ENCODE measurements at regions not wholly inside any gene's neighbourhood (a gene's known extent, or its start where the extent isn't known, plus 50 kb on each side); places are given as distances from the start of the nearest gene placed in this dataset.

DNA sequence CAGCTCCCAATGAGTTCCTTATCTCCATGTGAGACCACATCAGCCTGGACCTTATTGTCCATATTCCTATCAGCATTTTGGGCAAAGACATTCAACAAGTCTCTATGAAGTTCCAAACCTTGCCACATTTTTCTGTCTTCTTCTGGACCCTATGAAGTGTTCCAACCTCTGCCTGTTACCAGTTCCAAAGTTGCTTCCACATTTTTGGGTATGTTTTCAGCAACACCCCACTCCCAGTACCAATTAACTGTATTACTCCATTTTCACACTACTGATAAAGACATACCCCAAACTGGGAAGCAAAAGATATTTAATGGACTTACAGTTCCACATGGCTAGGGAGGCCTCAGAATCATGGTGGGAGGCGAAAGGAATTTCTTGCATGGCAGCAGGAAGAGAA lies 548.5 kb downstream of the CHSY3 start:
- Histone ChIP-seq H3K4me3 (no peak overlapping the region), H3K79me2 (ENCODE audit: control insufficient read depth, insufficient read depth, low read length) (no peaks in the 10 kb centered on the region), H3K36me3 (ENCODE audit: control insufficient read depth, insufficient read depth, low read length) (no peaks in the 10 kb centered on the region), H3K4me2 (ENCODE audit: insufficient read depth, low read length) (no peak overlapping the region), H3K27ac (ENCODE audit: extremely low read depth, low read depth, low read length) (no peak overlapping the region), H4K20me1 (replicated peaks; ENCODE audit: control insufficient read depth, insufficient read depth, low read length) (no peaks in the 10 kb centered on the region), H3K9me1 (ENCODE audit: control insufficient read depth, insufficient read depth, low read length) (no peaks in the 10 kb centered on the region), H3K9ac (ENCODE audit: insufficient read depth in 1 of 2, low read depth in 2 of 2, low read length in 2 of 2) (no peak overlapping the region), H3K9me3 (replicated peaks; ENCODE audit: control insufficient read depth, insufficient read depth, low read depth, low read length) (no peaks in the 10 kb centered on the region), H3K27me3 (ENCODE audit: control insufficient read depth in 2 of 2, insufficient read depth in 2 of 2, low read length in 2 of 2) (no peaks in the 10 kb centered on the region), H3K4me1 (replicated peaks in 1 of 2; ENCODE audit: control insufficient read depth in 2 of 2, insufficient read depth in 2 of 2, low read length in 2 of 2) (no peaks in the 10 kb centered on the region), H2AFZ (ENCODE audit: low read depth, low read length) (no peak overlapping the region)
- ChIA-PET CTCF (ENCODE audit: low intra/inter-chr PET ratio) (no interaction called here), POLR2A (no interaction called here)
- BruUV-seq (replicated peaks): no TSS peak
- TF ChIP-seq ZNF707 (CRISPR knock-in tag; conservative IDR thresholded peaks at IDR 0.05) (peak; percentile 63), SRSF7 (optimal IDR thresholded peaks at IDR 0.05; ENCODE audit: low read depth, low read length) (no peak)
- DNase-seq (ENCODE audit: extremely low read depth in 1 of 4, low spot score in 3 of 4) (no peak), FAIRE-seq (no peak), ATAC-seq (no peak)
- in situ Hi-C loops (cut with MboI): no loop called here
- intact Hi-C loops (cut with micrococcal nuclease): no loop called here
- WGBS (ENCODE audit: insufficient coverage, low coverage, missing lambda C conversion rate): 8% methylated on average over 1 of the region's 1 CpG

DNA sequence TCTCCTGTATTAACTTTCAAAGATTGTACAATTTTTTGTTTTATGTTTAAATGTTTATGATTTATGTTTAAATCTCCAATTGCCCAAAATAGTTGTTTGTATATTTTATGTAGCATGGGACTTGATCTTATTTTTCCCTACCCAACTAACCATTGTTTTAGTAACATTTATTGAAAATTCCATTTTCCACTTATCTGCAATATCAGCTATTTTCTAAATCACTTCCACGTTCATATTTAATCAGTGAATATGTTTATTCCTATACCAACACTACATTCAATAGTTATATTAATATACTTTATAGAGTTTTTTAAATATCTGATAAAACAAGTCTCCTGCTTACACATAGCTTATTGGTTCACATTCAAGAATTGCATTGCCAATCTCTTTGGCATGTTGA lies 532.2 kb downstream of the CHSY3 start:
- peak; percentile 70 for TF ChIP-seq ZNF316 (IDR thresholded peaks at IDR 0.05)
- TF ChIP-seq C11orf30 (IDR thresholded peaks at IDR 0.05; ENCODE audit: low read depth): peak; percentile 38; the same call in 1 of the 2 replicates
- TF ChIP-seq TCFL5 (CRISPR knock-in tag; conservative IDR thresholded peaks at IDR 0.05): no peak
- Histone ChIP-seq H3K9me3 (replicated peaks; ENCODE audit: control insufficient read depth, insufficient read depth, low read depth, low read length) (no peaks in the 10 kb centered on the region), H2AFZ (ENCODE audit: low read depth, low read length) (no peak overlapping the region), H3K36me3 (ENCODE audit: control insufficient read depth, insufficient read depth, low read length) (no peaks in the 10 kb centered on the region), H3K9ac (ENCODE audit: insufficient read depth in 1 of 2, low read depth in 2 of 2, low read length in 2 of 2) (no peak overlapping the region), H3K79me2 (ENCODE audit: control insufficient read depth, insufficient read depth, low read length) (no peaks in the 10 kb centered on the region), H3K27ac (ENCODE audit: extremely low read depth, low read depth, low read length) (no peak overlapping the region), H3K4me2 (ENCODE audit: insufficient read depth, low read length) (no peak overlapping the region), H3K4me1 (replicated peaks in 1 of 2; ENCODE audit: control insufficient read depth in 2 of 2, insufficient read depth in 2 of 2, low read length in 2 of 2) (no peaks in the 10 kb centered on the region), H3K9me1 (ENCODE audit: control insufficient read depth, insufficient read depth, low read length) (no peaks in the 10 kb centered on the region), H3K27me3 (ENCODE audit: control insufficient read depth in 2 of 2, insufficient read depth in 2 of 2, low read length in 2 of 2) (no peaks in the 10 kb centered on the region), H4K20me1 (replicated peaks; ENCODE audit: control insufficient read depth, insufficient read depth, low read length) (no peaks in the 10 kb centered on the region), H3K4me3 (no peak overlapping the region)
- ChIA-PET CTCF (ENCODE audit: low intra/inter-chr PET ratio) (no interaction called here), POLR2A (no interaction called here)
- FAIRE-seq (no peak), DNase-seq (ENCODE audit: extremely low read depth in 1 of 4, low spot score in 3 of 4) (no peak), ATAC-seq (no peak)
- in situ Hi-C loops (cut with MboI) (no loop called here), intact Hi-C loops (cut with micrococcal nuclease) (no loop called here)
- 0% methylated on average over 1 of the region's 1 CpG for WGBS (ENCODE audit: insufficient coverage, low coverage, missing lambda C conversion rate)
- BruUV-seq (replicated peaks): no TSS peak
